Stomach (tissue), 4 donors: ENCODE measurements at regions not wholly inside any gene's neighbourhood (a gene's known extent, or its start where the extent isn't known, plus 50 kb on each side); places are given as distances from the start of the nearest gene placed in this dataset.

Experiments used
- POLR2A ChIP-seq, 4 donors: fragments of 450-650 bp; IDR thresholded peaks; one replicate each; pipeline ENCODE4 v1.6.1; 2016; ENCODE audit warnings: antibody characterized with exemption in 4 of 4, control low read depth in 2 of 4, mild to moderate bottlenecking in 1 of 4, moderate library complexity in 1 of 4
- POLR2AphosphoS5 ChIP-seq, 3 donors: sonication (generic); formaldehyde crosslinking; IDR thresholded peaks; one replicate each; pipeline ENCODE4 v1.6.1; 2016; ENCODE audit warnings: antibody characterized with exemption in 3 of 3
- TF ChIP-seq, protein P1 (sequence below), 7 experiments: fragments of 450-650 bp in 4 of 7; fragments of 200-600 bp in 3 of 7; sonication (generic) in 3 of 7; IDR thresholded peaks; one replicate each; pipeline ENCODE4 v1.5.1; 2016 to 2019; ENCODE audit warnings: antibody characterized with exemption in 7 of 7, control low read depth in 2 of 7, mild to moderate bottlenecking in 1 of 7

DNA sequence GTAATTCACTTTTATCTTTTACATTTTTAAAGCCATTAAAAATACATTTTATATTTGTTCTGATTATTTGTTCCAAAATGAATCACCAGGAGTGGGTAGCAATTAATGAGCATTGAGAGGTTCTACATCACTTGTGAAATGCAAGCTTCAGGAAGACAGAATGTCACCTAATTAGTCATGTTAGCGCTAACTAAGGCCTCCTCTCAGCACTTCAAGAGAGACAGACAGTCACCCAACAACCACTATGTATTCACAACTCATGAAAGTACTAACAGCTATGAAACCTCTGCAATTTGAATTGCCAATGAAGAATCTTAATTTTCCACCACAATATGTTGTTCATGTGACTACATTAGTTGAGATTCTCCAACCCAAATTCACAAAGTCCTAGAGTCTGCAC, 611.0 kb downstream of the KCNJ3 start:
- TF ChIP-seq, protein P1, sequence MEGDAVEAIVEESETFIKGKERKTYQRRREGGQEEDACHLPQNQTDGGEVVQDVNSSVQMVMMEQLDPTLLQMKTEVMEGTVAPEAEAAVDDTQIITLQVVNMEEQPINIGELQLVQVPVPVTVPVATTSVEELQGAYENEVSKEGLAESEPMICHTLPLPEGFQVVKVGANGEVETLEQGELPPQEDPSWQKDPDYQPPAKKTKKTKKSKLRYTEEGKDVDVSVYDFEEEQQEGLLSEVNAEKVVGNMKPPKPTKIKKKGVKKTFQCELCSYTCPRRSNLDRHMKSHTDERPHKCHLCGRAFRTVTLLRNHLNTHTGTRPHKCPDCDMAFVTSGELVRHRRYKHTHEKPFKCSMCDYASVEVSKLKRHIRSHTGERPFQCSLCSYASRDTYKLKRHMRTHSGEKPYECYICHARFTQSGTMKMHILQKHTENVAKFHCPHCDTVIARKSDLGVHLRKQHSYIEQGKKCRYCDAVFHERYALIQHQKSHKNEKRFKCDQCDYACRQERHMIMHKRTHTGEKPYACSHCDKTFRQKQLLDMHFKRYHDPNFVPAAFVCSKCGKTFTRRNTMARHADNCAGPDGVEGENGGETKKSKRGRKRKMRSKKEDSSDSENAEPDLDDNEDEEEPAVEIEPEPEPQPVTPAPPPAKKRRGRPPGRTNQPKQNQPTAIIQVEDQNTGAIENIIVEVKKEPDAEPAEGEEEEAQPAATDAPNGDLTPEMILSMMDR (IDR thresholded peaks at IDR 0.05), result no peak
- TF ChIP-seq POLR2A (IDR thresholded peaks at IDR 0.05) (no peak), POLR2AphosphoS5 (IDR thresholded peaks at IDR 0.05) (no peak)
